ENCODE measurements at regions not wholly inside any gene's neighbourhood (a gene's known extent, or its start where the extent isn't known, plus 50 kb on each side); places are given as distances from the start of the nearest gene placed in this dataset.

DNA sequence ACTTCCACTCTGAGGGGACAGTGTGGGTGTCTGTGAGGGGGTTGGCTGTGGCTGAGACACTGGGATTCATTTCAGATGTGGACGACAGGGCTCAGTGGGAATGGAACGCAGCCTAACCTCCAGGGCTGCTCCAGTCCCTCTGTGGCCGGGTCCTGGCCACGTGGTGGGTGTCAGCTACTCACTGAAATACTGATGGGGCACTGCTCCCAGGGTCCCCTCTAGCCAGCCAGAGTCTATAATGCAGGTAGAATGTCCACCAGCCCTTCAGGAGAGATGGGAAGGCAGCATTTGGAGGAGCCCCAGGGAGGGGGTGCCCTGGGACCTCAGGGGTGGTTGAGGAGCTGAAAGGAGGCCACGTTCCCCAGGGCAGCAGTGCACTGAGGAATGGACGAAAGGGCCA lies 87.2 kb upstream of the LANCL2 start:
- H3K36me3 ChIP-seq (ENCODE audit: insufficient read depth, low read length), result no peaks in the 10 kb centered on the region
- no peak overlapping the region for H3K4me2 ChIP-seq (ENCODE audit: low read length)
- H3K9ac ChIP-seq (ENCODE audit: low read depth, low read length), result no peak overlapping the region
- H3K27me3 ChIP-seq (ENCODE audit: control insufficient read depth, insufficient read depth, low read length), result peaks cover 40% of the 10 kb centered on the region
- no peaks in the 10 kb centered on the region for H3K9me3 ChIP-seq (replicated peaks; ENCODE audit: low read length)
- H3K4me3 ChIP-seq (ENCODE audit: low read length), result no peak overlapping the region
- H3K4me1 ChIP-seq (ENCODE audit: control insufficient read depth, insufficient read depth, low read length), result no peaks in the 10 kb centered on the region

DNA sequence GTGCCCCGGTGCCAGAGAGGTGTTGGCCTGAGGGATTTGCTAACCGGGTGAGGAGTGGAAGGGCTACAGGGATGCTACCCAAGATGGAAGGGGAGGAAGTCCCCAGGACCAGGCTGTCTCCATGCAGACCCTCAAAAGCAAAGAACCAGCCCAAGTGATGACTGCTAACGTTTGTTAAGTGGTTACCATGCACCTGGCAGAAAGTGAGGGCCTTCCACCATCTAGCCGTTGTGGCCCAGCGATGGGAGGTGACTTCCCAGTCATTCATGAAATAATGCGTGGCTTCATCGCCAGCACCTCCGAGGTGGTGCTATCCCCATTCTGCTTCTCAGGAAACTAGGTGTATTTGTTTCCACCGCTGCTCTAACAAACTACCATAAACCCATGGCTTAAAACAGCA lies 86.8 kb upstream of the LANCL2 start:
- H3K4me1 ChIP-seq (ENCODE audit: control insufficient read depth, insufficient read depth, low read length), result no peaks in the 10 kb centered on the region
- no peak overlapping the region for H3K9ac ChIP-seq (ENCODE audit: low read depth, low read length)
- H3K36me3 ChIP-seq (ENCODE audit: insufficient read depth, low read length), result no peaks in the 10 kb centered on the region
- H3K4me2 ChIP-seq (ENCODE audit: low read length), result no peak overlapping the region
- no peaks in the 10 kb centered on the region for H3K9me3 ChIP-seq (replicated peaks; ENCODE audit: low read length)
- peaks cover 38% of the 10 kb centered on the region for H3K27me3 ChIP-seq (ENCODE audit: control insufficient read depth, insufficient read depth, low read length)
- no peak overlapping the region for H3K4me3 ChIP-seq (ENCODE audit: low read length)

DNA sequence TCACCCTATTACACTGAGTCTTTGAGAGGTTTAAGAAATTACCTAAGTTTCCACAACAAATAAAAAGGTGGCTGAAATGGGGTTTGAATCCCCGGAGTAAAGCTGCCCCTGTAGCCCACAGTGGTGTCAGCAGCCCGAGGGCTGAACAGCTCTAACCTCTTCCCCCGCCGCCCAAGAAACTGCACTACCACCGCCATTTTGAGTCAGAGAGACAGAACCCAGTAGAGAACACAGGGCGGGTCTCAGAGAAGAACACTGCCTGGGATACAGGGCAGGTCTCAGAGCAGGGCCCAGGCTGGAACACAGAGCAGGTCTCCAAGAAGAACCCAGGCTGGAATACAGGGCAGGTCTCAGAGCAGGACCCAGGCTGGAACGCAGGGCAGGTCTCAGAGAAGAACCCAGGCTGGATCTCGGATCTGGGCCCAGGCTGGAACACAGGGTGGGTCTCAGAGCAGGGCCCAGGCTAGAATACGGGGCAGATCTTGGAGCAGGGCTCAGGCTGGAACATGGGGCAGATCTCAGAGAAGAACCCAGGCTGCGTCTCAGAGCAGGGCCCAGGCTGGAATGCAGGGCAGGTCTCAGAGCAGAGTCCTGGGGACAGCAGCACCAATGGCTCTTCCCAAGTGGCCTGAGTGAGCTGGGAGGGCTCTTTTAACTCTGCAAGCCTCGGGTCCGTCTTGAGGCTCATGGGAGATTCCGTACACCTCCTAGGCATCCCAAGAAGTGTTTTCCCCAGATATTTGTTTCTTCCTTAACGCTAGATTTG lies 85.9 kb upstream of the LANCL2 start:
- Histone ChIP-seq H3K9me3 (replicated peaks; ENCODE audit: low read length) (no peaks in the 10 kb centered on the region), H3K4me3 (ENCODE audit: low read length) (no peak overlapping the region), H3K4me2 (ENCODE audit: low read length) (no peak overlapping the region), H3K4me1 (ENCODE audit: control insufficient read depth, insufficient read depth, low read length) (no peaks in the 10 kb centered on the region), H3K36me3 (ENCODE audit: insufficient read depth, low read length) (no peaks in the 10 kb centered on the region), H3K27me3 (ENCODE audit: control insufficient read depth, insufficient read depth, low read length) (peaks cover 29% of the 10 kb centered on the region), H3K9ac (ENCODE audit: low read depth, low read length) (no peak overlapping the region)

DNA sequence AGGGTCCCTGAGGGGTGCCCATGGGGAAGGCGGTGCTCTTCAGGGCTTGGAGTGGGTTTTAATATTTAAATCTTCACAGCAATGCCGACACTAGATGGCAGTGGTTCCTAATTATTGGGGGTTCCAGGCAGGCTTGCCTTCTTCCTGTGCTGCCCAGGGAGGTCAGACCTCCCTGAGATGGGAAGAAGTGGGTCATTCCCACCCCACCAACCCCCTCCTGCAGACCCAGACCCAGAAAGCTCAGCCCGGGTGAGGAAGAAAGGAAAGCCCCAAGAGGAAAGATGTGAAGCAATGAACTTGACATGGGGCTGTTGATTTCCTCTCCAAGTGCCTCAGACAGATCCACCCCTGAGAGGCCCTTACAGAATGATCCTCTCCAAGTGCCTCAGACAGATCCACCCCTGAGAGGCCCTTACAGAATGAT lies 85.1 kb upstream of the LANCL2 start:
- Histone ChIP-seq H3K27me3 (ENCODE audit: control insufficient read depth, insufficient read depth, low read length) (peaks cover 21% of the 10 kb centered on the region), H3K4me1 (ENCODE audit: control insufficient read depth, insufficient read depth, low read length) (no peaks in the 10 kb centered on the region), H3K9me3 (replicated peaks; ENCODE audit: low read length) (no peaks in the 10 kb centered on the region), H3K36me3 (ENCODE audit: insufficient read depth, low read length) (no peaks in the 10 kb centered on the region), H3K4me2 (ENCODE audit: low read length) (no peak overlapping the region), H3K9ac (ENCODE audit: low read depth, low read length) (no peak overlapping the region), H3K4me3 (ENCODE audit: low read length) (no peak overlapping the region)

DNA sequence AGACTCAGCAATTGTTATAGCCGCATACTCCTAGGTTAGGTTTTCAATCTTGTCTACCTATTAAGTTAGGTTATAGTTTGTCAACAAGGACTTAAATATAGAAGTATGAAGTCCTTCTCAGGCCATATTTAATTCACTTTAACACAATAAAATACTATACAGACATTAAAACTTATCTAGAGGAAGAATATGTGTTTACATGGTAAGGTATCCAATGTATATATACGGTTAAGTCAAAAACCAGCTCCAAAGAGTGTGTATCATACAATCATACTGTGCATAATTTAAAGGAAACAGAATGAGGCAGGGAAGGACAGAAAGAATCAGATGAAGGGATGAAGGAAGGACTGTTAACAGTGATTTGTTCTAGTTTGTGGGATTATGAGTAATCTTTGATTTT lies 79.5 kb upstream of the LANCL2 start:
- Histone ChIP-seq H3K4me1 (ENCODE audit: control insufficient read depth, insufficient read depth, low read length) (no peaks in the 10 kb centered on the region), H3K9me3 (replicated peaks; ENCODE audit: low read length) (no peaks in the 10 kb centered on the region), H3K4me2 (ENCODE audit: low read length) (no peak overlapping the region), H3K4me3 (ENCODE audit: low read length) (no peak overlapping the region), H3K9ac (ENCODE audit: low read depth, low read length) (no peak overlapping the region), H3K36me3 (ENCODE audit: insufficient read depth, low read length) (no peaks in the 10 kb centered on the region), H3K27me3 (ENCODE audit: control insufficient read depth, insufficient read depth, low read length) (peaks cover 5% of the 10 kb centered on the region)

DNA sequence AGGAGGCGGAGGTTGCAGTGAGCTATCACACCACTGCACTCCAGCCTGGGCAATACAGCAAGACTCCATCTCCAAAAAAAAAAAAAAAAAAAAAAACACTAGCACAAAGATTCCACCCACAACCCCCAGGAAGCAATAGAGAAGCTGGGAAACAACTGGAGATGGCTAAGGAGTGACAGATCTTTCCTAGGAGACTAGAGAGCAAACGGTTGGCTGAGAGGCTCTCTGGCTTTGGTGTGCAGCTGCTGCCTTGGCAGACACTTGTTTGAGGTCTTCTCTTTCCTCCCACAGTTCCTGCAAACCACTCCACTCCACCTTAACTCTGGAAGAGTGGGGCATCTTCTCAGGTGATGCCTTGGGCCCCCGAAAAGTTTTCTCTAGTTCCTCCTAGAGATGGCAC lies 78.5 kb upstream of the LANCL2 start:
- no peak overlapping the region for H3K4me3 ChIP-seq (ENCODE audit: low read length)
- H3K36me3 ChIP-seq (ENCODE audit: insufficient read depth, low read length), result no peaks in the 10 kb centered on the region
- H3K4me1 ChIP-seq (ENCODE audit: control insufficient read depth, insufficient read depth, low read length), result no peaks in the 10 kb centered on the region
- no peak overlapping the region for H3K4me2 ChIP-seq (ENCODE audit: low read length)
- peaks cover 5% of the 10 kb centered on the region for H3K27me3 ChIP-seq (ENCODE audit: control insufficient read depth, insufficient read depth, low read length)
- H3K9ac ChIP-seq (ENCODE audit: low read depth, low read length), result no peak overlapping the region
- no peaks in the 10 kb centered on the region for H3K9me3 ChIP-seq (replicated peaks; ENCODE audit: low read length)

DNA sequence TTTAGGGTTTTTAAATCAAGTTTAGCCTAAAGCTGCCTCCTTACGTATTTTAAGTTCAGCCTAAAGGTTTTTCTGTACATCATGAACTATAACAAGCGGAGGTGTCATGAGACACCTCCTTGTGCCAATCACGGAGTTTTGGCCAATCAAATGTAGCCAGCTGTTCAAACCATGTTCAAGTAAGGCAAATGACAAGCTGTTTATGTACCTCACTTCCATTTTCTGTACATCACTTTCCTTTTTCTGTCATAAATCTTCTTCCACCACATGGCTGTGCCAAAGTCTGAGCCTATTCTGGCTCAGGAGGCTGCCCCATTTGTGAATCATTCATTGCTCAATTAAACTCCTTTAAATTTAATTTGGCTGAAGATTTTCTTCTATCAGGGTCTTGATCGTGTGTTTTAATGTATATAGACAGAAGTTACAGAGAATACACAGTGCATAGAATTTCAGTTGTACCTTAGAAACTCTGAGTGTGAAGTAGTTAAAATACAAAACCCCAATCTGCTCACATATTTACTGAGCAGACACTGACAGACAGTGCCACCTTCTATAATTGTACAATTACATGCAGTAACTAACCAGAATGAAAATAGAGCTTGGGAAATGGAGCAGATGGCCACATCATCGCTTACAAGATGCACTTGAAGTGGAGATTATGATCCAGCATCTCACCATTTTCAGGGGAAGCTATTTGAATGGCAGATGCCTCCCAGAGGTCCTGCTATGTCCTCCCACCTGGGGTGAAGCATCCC lies 76.9 kb upstream of the LANCL2 start:
- Histone ChIP-seq H3K9ac (ENCODE audit: low read depth, low read length) (no peak overlapping the region), H3K9me3 (replicated peaks; ENCODE audit: low read length) (no peaks in the 10 kb centered on the region), H3K4me3 (ENCODE audit: low read length) (no peak overlapping the region), H3K36me3 (ENCODE audit: insufficient read depth, low read length) (no peaks in the 10 kb centered on the region), H3K4me1 (ENCODE audit: control insufficient read depth, insufficient read depth, low read length) (no peaks in the 10 kb centered on the region), H3K4me2 (ENCODE audit: low read length) (no peak overlapping the region), H3K27me3 (ENCODE audit: control insufficient read depth, insufficient read depth, low read length) (peaks cover 5% of the 10 kb centered on the region)

DNA sequence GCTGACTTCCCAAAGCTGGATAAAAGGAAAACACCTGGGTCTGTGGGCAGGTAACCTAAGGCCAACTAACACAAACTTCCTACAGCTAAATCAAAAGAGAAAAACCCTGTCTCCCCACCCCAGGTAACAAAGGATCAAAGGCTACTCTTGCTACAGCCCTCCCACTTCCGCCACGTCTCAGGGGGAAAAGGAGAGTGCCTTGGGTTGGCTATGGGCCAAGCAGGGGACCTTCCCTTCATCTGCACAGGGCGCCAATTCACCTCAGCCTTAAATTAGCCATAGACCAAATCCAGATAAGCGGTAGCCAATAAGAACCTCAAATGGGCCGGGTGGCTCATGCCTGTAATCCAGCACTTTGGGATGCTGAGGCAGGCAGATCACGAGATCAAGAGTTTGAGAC lies 69.1 kb upstream of the LANCL2 start:
- Histone ChIP-seq H3K9me3 (replicated peaks; ENCODE audit: low read length) (no peaks in the 10 kb centered on the region), H3K36me3 (ENCODE audit: insufficient read depth, low read length) (no peaks in the 10 kb centered on the region), H3K27me3 (ENCODE audit: control insufficient read depth, insufficient read depth, low read length) (peaks cover 10% of the 10 kb centered on the region), H3K4me2 (ENCODE audit: low read length) (no peak overlapping the region), H3K9ac (ENCODE audit: low read depth, low read length) (no peak overlapping the region), H3K4me1 (ENCODE audit: control insufficient read depth, insufficient read depth, low read length) (no peaks in the 10 kb centered on the region), H3K4me3 (ENCODE audit: low read length) (no peak overlapping the region)

DNA sequence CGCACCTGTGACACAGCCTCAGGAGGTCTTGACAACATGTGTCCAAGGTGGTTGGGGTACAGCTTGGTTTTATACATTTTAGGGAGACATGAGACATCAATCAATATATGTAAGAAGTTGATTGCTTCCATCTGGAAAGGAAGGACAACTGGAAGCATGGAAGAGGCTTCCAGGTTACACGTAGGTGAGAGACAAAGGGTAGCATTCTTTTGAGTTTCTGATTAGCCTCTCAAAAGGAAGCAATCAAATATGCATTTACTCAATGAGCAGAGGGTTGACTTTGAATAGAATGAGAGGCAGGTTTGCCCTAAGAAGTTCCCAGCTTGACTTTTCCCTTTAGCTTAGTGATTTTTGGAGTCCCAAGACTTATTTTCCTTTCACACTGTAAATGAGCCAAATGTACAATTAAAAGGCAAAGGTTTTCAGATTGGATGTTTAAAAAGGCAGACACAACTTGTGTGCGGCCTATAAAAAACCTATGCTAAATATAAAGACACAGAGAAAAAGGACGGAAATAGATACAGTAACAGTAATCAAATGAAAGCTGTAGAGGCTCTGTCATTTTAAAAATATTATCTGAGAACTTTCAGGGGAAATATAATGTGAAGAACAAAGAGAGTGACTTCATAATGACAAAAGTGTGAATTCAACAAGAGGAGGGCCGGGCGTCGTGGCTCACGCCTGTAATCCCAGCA lies 65.7 kb upstream of the LANCL2 start:
- H3K9ac ChIP-seq (ENCODE audit: low read depth, low read length), result no peak overlapping the region
- H3K36me3 ChIP-seq (ENCODE audit: insufficient read depth, low read length), result no peaks in the 10 kb centered on the region
- peaks cover 6% of the 10 kb centered on the region for H3K27me3 ChIP-seq (ENCODE audit: control insufficient read depth, insufficient read depth, low read length)
- no peak overlapping the region for H3K4me3 ChIP-seq (ENCODE audit: low read length)
- H3K9me3 ChIP-seq (replicated peaks; ENCODE audit: low read length), result no peaks in the 10 kb centered on the region
- H3K4me2 ChIP-seq (ENCODE audit: low read length), result no peak overlapping the region
- peaks cover 8% of the 10 kb centered on the region for H3K4me1 ChIP-seq (ENCODE audit: control insufficient read depth, insufficient read depth, low read length)

DNA sequence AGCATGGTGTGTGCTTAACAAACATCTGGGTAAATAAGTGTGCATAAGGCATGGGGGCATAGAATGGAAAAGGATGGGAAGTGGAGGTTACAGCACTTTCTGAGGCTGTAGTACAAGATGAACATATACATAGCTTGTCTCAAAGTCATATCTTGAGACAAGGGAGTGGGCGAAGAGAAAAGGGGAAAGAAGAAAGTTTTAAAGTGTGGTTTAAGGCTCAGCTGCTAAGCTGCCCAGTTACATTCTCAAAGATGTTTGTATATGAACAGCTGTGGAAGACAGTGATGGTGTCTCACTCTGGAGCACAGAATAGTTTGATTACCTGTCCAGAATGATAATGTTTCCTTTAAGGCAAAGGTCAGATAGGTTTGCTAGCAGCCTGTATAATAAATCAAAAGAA lies 61.9 kb upstream of the LANCL2 start:
- Histone ChIP-seq H3K9me3 (replicated peaks; ENCODE audit: low read length) (no peaks in the 10 kb centered on the region), H3K4me3 (ENCODE audit: low read length) (no peak overlapping the region), H3K4me2 (ENCODE audit: low read length) (no peak overlapping the region), H3K9ac (ENCODE audit: low read depth, low read length) (no peak overlapping the region), H3K36me3 (ENCODE audit: insufficient read depth, low read length) (no peaks in the 10 kb centered on the region), H3K4me1 (ENCODE audit: control insufficient read depth, insufficient read depth, low read length) (peaks cover 29% of the 10 kb centered on the region), H3K27me3 (ENCODE audit: control insufficient read depth, insufficient read depth, low read length) (peaks cover 2% of the 10 kb centered on the region)

DNA sequence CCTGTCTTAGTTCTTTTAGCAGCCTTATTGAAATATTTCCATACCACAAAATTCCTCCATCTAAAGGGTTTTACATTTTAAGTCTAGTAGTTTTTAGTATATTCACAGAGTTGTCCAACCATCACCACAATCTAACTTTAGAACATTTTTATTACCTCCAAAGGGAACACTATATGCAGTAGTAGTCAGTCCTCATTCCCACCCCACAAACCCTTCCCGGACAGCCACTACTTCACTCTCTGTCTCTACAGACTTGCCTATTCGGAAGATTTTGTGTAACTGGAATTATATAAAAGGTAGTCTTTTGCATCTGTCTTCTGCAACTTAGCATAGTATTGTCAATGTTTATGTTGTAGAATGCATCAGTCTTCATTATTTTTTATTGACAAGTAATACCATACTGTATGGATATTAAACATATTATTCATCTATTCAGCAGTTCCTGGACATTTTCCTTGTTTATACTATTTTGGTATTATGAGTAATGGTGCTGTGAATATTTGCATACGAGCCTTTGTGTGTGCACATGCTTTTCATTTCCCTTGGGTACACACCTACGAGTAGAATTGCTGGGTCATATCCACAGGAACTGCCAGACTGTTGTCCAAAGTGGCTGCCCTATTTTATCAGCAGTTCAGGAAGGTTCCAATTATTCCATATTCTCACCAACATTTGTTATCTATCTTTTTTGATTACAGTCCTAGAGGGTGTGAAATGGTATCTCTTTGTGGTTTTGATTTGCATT lies 60.9 kb upstream of the LANCL2 start:
- Histone ChIP-seq H3K9ac (ENCODE audit: low read depth, low read length) (no peak overlapping the region), H3K4me1 (ENCODE audit: control insufficient read depth, insufficient read depth, low read length) (peaks cover 38% of the 10 kb centered on the region), H3K36me3 (ENCODE audit: insufficient read depth, low read length) (no peaks in the 10 kb centered on the region), H3K9me3 (replicated peaks; ENCODE audit: low read length) (no peaks in the 10 kb centered on the region), H3K27me3 (ENCODE audit: control insufficient read depth, insufficient read depth, low read length) (no peaks in the 10 kb centered on the region), H3K4me3 (ENCODE audit: low read length) (no peak overlapping the region), H3K4me2 (ENCODE audit: low read length) (no peak overlapping the region)

Measured in skeletal muscle satellite cell (primary cell).